ENCODE measurements at regions not wholly inside any gene's neighbourhood (a gene's known extent, or its start where the extent isn't known, plus 50 kb on each side); places are given as distances from the start of the nearest gene placed in this dataset.

DNA sequence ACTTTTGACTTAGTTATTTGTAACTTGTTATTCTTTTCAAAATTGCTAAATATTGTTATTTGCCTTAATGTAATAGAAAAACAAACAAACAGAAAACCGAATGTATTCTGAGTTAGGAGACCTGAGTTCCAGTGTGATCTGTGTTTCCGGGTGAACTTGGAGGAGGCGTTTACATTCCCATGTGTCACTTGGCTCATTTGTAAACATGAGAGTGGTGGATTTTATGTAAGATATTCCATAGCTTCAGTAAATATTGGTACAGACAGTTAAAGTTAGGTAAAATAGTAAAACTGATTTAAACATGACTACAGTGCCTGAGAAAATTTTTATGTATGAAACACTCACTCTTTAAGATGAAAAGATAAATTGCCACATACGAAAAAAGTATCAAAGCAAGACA, 287.3 kb upstream of the POU1F1 start:
- H3K9ac ChIP-seq (ENCODE audit: low read depth in 1 of 2, low read length in 2 of 2): no peak overlapping the region
- no peak for DNase-seq (ENCODE audit: low spot score)
- H3K27ac ChIP-seq (ENCODE audit: low read depth in 1 of 2, low read length in 2 of 2): no peak overlapping the region
- WGBS: 44% methylated on average over 4 of the region's 4 CpGs
- H3K27me3 ChIP-seq (ENCODE audit: control insufficient read depth in 4 of 4, insufficient read depth in 4 of 4, low read length in 3 of 4): no peaks in the 10 kb centered on the region
- no peaks in the 10 kb centered on the region for H3K36me3 ChIP-seq (ENCODE audit: control insufficient read depth in 4 of 4, insufficient read depth in 3 of 4, low read depth in 1 of 4, low read length in 3 of 4)
- H3K4me1 ChIP-seq (ENCODE audit: control insufficient read depth in 4 of 4, insufficient read depth in 4 of 4, low read length in 3 of 4): no peaks in the 10 kb centered on the region
- TF ChIP-seq FOXA2 (IDR thresholded peaks at IDR 0.05): no peak
- no peak for TF ChIP-seq TAF1 (conservative IDR thresholded peaks at IDR 0.05)
- no peak for TF ChIP-seq SP1 (IDR thresholded peaks at IDR 0.05)
- TF ChIP-seq HNF4G (IDR thresholded peaks at IDR 0.05): no peak
- no peak for TF ChIP-seq RAD21 (IDR thresholded peaks at IDR 0.05)
- TF ChIP-seq YY1 (IDR thresholded peaks at IDR 0.05): no peak
- TF ChIP-seq, protein P1, sequence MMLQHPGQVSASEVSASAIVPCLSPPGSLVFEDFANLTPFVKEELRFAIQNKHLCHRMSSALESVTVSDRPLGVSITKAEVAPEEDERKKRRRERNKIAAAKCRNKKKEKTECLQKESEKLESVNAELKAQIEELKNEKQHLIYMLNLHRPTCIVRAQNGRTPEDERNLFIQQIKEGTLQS (IDR thresholded peaks at IDR 0.05): no peak
- TF ChIP-seq CTCF (IDR thresholded peaks at IDR 0.05; ENCODE audit: low read depth, low read length, missing input control): no peak
- TF ChIP-seq, protein P2, sequence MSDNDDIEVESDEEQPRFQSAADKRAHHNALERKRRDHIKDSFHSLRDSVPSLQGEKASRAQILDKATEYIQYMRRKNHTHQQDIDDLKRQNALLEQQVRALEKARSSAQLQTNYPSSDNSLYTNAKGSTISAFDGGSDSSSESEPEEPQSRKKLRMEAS (IDR thresholded peaks at IDR 0.05): no peak
- TF ChIP-seq REST (IDR thresholded peaks at IDR 0.05): no peak
- no peak for TF ChIP-seq GABPA (IDR thresholded peaks at IDR 0.05 in 1 of 2, conservative IDR thresholded peaks at IDR 0.05 in 1 of 2)
- no peak for TF ChIP-seq RXRA (IDR thresholded peaks at IDR 0.05)
- TF ChIP-seq NR2F2 (IDR thresholded peaks at IDR 0.05): no peak
- no peak for TF ChIP-seq HNF4A (conservative IDR thresholded peaks at IDR 0.05)
- TF ChIP-seq FOXA1 (IDR thresholded peaks at IDR 0.05): no peak
- no peak for TF ChIP-seq EGR1 (IDR thresholded peaks at IDR 0.05; ENCODE audit: low read depth in 2 of 2)
- no peak for TF ChIP-seq ZBTB33 (IDR thresholded peaks at IDR 0.05)
- TF ChIP-seq JUND (IDR thresholded peaks at IDR 0.05): no peak
- no peaks in the 10 kb centered on the region for H3K9me3 ChIP-seq (ENCODE audit: control insufficient read depth in 4 of 4, low read length in 3 of 4)
- H3K4me3 ChIP-seq (ENCODE audit: low read depth in 1 of 3, low read length in 3 of 3): no peak overlapping the region

Data from liver (tissue), 8 donors.